NCI-H1694 (cell line): ENCODE measurements at regions not wholly inside any gene's neighbourhood (a gene's known extent, or its start where the extent isn't known, plus 50 kb on each side); places are given as distances from the start of the nearest gene placed in this dataset.
A peak's percentile ranks its signal among the peaks of the same experiment; 100 is the strongest.
"Not testable (repeated sequence)": the region's sequence is repeated elsewhere in the genome, so short reads cannot be mapped to it uniquely, and the experiment has no call there.

Experiments
- DNase-seq: peaks from one replicate; lab custom pipeline; 2025; lab: John Stamatoyannopoulos, UW

DNA sequence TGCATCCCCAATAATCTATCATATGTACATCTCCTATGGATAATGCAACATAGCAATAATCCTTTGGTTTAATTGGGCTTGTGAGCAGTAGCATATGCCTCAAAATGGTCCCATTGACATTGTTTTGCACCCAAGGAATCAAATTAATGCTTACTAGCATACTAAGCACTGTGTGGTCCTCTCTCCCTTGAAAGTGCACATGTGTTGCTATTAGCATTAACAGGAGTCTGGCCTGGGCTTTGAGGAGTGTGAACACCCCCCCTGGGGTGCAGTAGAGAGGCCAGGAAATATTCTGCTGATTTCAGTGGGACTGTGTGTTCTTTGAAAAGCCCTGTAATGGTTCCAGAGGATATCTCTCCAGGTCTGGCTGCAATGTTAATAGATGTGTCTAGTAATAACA lies 1148.4 kb downstream of the VRK1 start:
- no peak for DNase-seq

- no peak for DNase-seq
Measured at GRCh38 chr14:97946240-97946639, 1149.1 kb downstream of the VRK1 start.

DNA sequence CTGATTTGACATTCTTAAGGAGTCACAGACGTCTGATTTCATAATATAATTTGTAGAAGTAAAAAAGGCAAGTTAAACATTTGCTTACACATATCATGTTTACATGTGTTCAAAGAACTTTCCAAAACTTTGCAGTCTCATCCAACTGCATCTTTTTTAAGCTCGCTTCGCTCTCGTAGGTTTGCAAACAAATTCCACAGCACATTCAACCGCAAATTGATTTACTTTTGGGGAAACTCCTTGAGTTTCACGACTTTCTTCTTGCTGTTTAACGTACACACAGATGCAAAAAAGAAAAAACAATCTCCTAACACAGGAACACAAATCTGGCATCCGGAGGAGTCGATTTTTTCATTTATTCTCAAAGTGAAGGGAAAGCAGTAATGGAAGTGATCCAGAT lies 1149.5 kb downstream of the VRK1 start:
- DNase-seq: no peak

GRCh38 chr14:97948841-97949240 lies 1151.7 kb downstream of the VRK1 start:
- DNase-seq: no peak

DNA sequence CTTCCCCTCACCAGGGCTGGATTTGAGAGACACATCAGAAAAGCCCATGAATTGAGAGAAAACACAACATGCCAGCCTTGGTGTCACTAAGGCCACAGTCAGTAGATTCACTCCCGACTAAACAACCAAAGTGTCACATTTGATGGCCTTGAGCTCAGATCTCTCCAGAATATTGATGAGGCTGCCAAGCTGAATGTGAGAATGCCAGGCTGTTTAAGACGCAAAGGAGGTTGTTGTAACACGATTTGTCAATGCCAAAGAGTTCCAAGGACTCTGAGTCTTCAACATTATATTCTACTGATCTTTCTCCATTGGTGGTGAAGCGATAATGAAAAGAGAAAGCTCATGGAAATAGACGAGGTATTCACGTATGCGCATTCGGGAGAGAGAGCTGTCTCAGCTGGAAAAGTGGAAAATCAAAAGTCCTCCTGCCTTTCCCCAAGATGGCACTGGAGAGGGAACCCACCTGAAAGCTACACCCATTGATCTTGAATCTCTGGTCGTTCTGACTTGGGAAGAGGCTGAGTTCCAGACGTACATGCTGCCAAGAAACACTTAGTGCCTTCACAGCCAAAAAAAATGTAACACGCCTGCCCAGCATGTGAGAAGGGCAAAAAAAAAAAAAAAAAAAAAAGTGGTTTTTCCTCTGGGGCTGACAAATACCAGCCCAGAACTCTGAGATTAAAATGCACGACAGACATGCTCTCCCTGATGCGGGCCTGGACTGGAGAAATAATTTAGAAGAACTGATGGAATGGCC lies 1159.6 kb downstream of the VRK1 start:
- DNase-seq: no peak

GRCh38 chr14:97959251-97959650 lies 1162.1 kb downstream of the VRK1 start:
- DNase-seq: no peak

GRCh38 chr14:97960436-97960835 lies 1163.3 kb downstream of the VRK1 start:
- no peak for DNase-seq

GRCh38 chr14:97970222-97970621 lies 1173.0 kb downstream of the VRK1 start:
- no peak for DNase-seq

- no peak for DNase-seq
Measured at GRCh38 chr14:97975216-97975615, 1178.0 kb downstream of the VRK1 start.

GRCh38 chr14:97975962-97976361 lies 1178.8 kb downstream of the VRK1 start:
- DNase-seq: no peak

DNA sequence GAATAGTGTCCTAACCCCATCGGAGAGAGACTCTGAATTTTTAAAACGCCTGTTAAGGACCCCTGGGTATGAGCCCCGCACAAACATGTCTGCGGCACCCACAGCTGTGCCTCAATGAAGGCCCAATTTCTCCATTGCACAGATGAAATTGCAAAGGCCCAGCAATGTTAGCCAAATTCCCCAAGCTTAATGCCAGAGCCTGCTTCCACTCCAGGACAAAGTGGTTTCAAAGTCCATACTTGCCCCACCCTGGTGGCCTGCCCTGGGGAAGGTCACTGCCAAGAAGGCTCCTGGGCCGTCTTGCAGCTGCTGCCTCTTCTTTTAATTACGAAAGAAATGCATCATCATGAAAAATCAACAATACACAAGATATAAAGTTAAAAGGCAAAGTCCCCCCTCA lies 1179.7 kb downstream of the VRK1 start:
- no peak for DNase-seq

- peak; percentile 100 for DNase-seq
Measured at GRCh38 chr14:97977651-97978261, 1180.6 kb downstream of the VRK1 start.

- peak; percentile 95 for DNase-seq
Measured at GRCh38 chr14:97978341-97978740, 1181.2 kb downstream of the VRK1 start.

DNA sequence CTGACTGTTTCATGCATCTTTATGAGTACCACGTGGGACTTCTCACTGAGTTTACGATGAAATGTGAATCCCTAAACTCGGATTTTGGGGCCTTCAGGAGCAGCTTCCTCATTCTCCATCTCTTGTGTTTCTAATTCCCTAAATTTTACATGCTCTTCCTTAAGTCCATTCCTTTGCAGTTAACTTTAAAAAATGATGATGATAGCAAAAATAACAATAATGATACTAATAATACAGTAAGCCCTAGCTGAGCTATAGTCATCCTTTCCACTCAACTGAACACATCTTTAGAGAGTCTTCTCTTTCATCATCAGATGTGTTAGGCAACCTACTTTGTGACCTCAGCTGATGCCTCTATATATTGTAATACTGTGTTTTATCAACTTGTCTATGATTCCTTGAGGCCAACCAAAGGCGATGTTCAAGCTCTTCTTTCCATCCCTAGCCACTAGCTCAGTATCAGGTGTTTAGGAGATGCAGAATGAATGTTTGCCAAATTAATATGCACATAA lies 1196.4 kb downstream of the VRK1 start:
- no peak for DNase-seq

- no peak for DNase-seq
Measured at GRCh38 chr14:97994020-97994531, 1196.9 kb downstream of the VRK1 start.

GRCh38 chr14:97995038-97995437 lies 1197.9 kb downstream of the VRK1 start:
- DNase-seq: no peak

DNA sequence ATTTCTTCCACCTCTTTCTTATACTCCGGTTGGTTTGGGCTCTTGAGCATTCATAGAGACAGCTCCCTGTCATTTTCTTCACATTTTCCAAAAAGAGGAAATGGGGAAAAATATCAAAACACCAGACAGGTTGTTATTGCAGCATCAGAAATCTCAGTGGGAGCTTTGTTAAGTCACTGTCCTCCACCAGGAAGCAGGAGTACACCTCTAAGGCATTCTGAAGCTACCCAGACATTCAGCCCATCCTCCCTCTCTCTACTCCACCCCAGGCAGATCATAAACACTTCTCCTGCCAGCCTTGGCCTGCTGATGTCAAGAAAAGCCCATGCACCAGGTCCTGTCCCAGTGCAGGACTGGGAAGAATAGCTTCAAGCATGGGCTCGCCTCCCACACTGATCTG lies 1198.3 kb downstream of the VRK1 start:
- no peak for DNase-seq

DNA sequence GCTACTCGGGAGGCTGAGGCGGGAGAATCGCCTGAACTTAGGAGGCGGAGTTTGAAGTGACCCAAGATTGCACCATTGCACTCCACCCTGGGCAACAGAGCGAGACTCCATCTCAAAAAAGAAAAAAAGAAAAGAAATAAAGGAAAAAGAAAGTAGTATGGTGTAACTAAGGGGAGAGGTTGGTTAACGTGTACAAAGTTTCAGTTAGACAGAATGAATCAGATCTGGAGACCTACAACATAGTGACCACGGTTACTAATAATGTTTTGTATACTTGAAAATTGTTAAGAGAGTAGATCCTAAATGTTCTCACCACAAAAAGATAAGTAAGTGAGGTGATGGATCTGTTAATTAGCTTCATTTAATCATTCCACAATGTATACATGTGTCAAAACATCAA lies 1208.8 kb downstream of the VRK1 start:
- no peak for DNase-seq

DNA sequence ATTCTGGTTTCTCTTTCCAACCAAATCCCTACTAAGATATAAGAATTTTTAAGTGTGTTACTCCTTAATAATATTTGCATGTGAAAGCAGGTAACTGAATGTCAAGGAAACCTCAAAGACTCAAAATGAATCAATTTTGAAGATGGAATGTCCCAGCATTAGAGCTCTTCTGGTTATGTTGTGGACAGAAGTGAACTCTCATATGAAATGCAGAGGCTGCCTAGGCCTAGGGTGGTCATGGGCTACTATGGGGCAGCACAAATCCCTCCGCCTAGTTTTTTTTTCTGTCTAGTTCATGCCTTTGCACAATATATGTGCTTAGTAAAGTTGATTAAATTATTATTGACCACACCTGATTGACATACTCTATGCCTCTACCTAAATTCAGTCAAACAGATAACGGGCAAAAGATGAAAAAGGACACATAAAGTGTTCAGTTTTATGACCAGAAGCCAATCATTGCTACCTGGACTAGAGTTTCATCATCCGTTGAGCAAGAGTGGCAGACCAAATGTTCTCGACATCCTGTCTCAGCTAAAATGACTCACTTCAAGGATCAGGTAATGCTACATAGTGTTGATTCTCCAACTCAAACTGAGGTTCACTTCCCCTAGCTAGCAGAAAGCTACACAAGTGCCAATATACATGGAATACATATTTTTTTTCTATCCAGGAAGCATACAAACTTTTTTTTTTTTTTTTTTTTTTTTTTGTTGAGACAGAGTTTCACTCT lies 1211.4 kb downstream of the VRK1 start:
- no peak for DNase-seq

DNA sequence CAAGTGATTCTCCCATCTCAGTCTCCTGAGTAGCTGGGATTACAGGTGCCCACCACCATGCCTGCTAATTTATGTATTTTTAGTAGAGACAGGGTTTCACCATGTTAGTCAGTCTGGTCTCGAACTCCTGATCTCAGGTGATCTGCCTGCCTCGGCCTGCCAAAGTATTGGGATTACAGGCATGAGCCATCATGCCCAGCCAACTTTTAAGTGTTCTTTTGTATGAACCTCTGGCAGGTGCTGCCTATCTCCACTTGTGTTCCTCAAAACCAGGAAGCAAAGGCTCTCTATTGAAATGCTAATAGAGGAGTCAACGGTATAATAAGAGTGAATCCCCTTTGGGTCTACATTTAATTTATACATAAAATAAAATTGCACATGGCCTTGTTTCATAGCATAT lies 1212.0 kb downstream of the VRK1 start:
- not testable (repeated sequence) for DNase-seq

- no peak for DNase-seq
Measured at GRCh38 chr14:98010784-98011183, 1213.6 kb downstream of the VRK1 start.

DNA sequence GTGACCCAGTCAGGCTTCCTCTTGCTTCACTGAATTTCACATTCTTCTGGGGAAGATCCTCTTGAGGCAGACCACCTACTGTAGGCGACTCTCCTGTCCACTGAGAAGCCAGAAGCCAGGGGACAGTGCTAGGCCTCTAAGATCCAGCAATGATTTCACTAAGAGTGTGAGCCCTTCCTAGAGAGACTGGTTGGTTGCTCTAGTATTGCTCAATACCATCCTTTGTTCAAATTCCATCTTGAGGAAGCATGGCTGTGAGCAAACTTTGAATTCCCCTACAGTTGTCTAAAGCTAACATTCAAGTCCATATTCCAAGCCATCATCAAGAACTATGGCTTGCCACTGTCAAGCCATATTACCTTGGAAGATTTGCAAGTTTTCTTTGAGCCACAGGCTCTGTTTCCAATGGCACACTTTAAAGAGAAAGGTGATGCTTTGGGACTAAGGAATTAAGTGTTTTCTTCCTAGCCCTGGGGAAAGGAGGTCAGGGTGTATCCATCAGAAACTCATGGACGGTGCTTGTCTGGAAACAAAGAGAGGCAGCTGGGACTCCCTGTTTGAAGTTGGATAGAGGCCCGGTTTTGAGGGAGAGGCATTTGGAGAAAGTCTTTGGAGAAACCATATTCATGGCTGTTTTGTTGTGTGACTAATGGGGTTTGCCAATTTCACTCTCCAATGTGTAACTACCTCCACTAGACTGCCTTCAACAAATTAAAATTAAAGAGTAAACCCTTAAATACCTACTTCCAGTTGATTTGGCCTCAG lies 1217.9 kb downstream of the VRK1 start:
- no peak for DNase-seq
